Nephron (organoid): ENCODE measurements at regions not wholly inside any gene's neighbourhood (a gene's known extent, or its start where the extent isn't known, plus 50 kb on each side); places are given as distances from the start of the nearest gene placed in this dataset.
A peak's percentile ranks its signal among the peaks of the same experiment; 100 is the strongest.

Experiments used
- H3K27ac Mint-ChIP-seq, 3 experiments: 2 replicates each; pipeline ENCODE4 v1.8.0; 2020; ENCODE audit warnings: mixed read lengths in 3 of 3, mild to moderate bottlenecking in 2 of 3, moderate library complexity in 1 of 3
- H3K27me3 Mint-ChIP-seq: 2 replicates; pipeline ENCODE4 v1.8.0; 2021; ENCODE audit warnings: low read depth, mild to moderate bottlenecking, moderate library complexity, mixed read lengths
- H3K36me3 Mint-ChIP-seq: 2 replicates; pipeline ENCODE4 v1.8.0; 2020; ENCODE audit warnings: low read depth, mixed read lengths
- H3K4me1 Mint-ChIP-seq: 2 replicates; pipeline ENCODE4 v1.8.0; 2020; ENCODE audit warnings: mixed read lengths
- H3K4me3 Mint-ChIP-seq, 3 experiments: 2 replicates each; pipeline ENCODE4 v1.8.0; 2020; ENCODE audit warnings: mild to moderate bottlenecking in 3 of 3, mixed read lengths in 3 of 3, moderate library complexity in 2 of 3
- H3K9me3 Mint-ChIP-seq: 2 replicates; pipeline ENCODE4 v1.8.0; 2020; ENCODE audit warnings: mixed read lengths
- TF ChIP-seq, protein P1 (sequence below), 3 experiments: fragments of 200-600 bp; sonication (generic); IDR thresholded peaks; one replicate each; pipeline ENCODE4 v1.5.0; 2021; ENCODE audit warnings: antibody characterized with exemption in 3 of 3; ENCODE audit not compliant: unreplicated experiment in 3 of 3

DNA sequence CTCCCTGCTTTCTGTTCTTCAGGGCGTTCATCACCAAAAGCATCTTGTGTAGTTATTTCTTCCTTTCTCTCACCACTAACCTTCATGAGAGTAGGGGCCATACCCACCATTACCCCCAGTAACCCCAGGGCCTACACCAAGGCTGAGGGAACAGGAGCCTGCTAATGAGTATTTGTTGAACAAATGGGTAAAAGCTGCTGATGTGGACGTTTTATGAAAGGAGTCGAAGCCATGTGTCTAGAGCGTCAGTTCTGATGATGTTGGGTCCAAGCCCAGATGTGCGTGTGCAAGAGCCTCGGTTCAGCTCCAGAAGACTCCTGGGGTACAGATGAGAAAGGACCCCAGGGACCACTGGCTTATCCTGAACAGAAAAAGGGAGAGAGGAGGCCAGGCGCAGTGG lies 77.1 kb upstream of the TBC1D3K start:
- Mint-ChIP-seq H3K9me3 (no peaks in the 10 kb centered on the region), H3K4me1 (no peaks in the 10 kb centered on the region), H3K36me3 (no peaks in the 10 kb centered on the region), H3K27me3 (peaks cover 24% of the 10 kb centered on the region), H3K27ac (no peak overlapping the region), H3K4me3 (no peak overlapping the region)
- TF ChIP-seq, protein P1, sequence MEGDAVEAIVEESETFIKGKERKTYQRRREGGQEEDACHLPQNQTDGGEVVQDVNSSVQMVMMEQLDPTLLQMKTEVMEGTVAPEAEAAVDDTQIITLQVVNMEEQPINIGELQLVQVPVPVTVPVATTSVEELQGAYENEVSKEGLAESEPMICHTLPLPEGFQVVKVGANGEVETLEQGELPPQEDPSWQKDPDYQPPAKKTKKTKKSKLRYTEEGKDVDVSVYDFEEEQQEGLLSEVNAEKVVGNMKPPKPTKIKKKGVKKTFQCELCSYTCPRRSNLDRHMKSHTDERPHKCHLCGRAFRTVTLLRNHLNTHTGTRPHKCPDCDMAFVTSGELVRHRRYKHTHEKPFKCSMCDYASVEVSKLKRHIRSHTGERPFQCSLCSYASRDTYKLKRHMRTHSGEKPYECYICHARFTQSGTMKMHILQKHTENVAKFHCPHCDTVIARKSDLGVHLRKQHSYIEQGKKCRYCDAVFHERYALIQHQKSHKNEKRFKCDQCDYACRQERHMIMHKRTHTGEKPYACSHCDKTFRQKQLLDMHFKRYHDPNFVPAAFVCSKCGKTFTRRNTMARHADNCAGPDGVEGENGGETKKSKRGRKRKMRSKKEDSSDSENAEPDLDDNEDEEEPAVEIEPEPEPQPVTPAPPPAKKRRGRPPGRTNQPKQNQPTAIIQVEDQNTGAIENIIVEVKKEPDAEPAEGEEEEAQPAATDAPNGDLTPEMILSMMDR (IDR thresholded peaks at IDR 0.05; ENCODE audit: unreplicated experiment in 3 of 3): no peak

GRCh38 chr17:37844977-37845293 lies 79.3 kb upstream of the TBC1D3K start:
- H3K9me3 Mint-ChIP-seq: no peaks in the 10 kb centered on the region
- peak overlapping the region; percentile 38 to 61 (median 54) for H3K4me3 Mint-ChIP-seq
- H3K27me3 Mint-ChIP-seq: peaks cover 28% of the 10 kb centered on the region
- H3K36me3 Mint-ChIP-seq: no peaks in the 10 kb centered on the region
- peak overlapping the region in 1 of 3 experiments; percentile 38 for H3K27ac Mint-ChIP-seq
- no peaks in the 10 kb centered on the region for H3K4me1 Mint-ChIP-seq
- TF ChIP-seq, protein P1 (IDR thresholded peaks at IDR 0.05; ENCODE audit: unreplicated experiment in 3 of 3): no peak

- Mint-ChIP-seq H3K9me3 (no peaks in the 10 kb centered on the region), H3K4me1 (no peaks in the 10 kb centered on the region), H3K4me3 (peak overlapping the region; percentile 38 to 61 (median 54)), H3K27ac (peak overlapping the region in 1 of 3 experiments; percentile 38), H3K27me3 (peaks cover 24% of the 10 kb centered on the region), H3K36me3 (no peaks in the 10 kb centered on the region)
- TF ChIP-seq, protein P1 (IDR thresholded peaks at IDR 0.05; ENCODE audit: unreplicated experiment in 3 of 3): peak; percentile 64 to 78 (median 67)
Measured at GRCh38 chr17:37844158-37844976, 79.8 kb upstream of the TBC1D3K start.

DNA sequence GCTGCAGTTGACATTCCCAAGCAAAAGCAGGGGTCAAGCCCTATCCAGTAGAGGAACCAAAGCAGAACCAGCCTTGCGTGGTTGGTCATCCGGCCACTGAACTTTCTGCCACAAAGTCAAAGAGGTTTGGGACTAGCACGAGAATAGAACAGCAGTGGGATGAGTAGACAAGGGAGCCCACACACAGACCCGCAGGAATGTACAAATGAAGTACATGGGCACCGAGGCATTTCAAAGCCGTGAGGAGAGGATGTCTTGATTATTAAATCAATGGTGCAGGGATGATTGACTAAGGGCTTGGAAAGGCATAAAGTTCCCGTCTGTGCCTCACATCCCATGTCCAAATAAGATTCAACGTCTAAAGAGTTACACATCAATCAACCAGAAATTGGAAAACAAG lies 81.8 kb upstream of the TBC1D3K start:
- peak overlapping the region in 2 of 3 experiments; percentile 6 to 52 for H3K27ac Mint-ChIP-seq
- no peaks in the 10 kb centered on the region for H3K4me1 Mint-ChIP-seq
- no peaks in the 10 kb centered on the region for H3K36me3 Mint-ChIP-seq
- H3K9me3 Mint-ChIP-seq: no peaks in the 10 kb centered on the region
- peaks cover 24% of the 10 kb centered on the region for H3K27me3 Mint-ChIP-seq
- no peak overlapping the region for H3K4me3 Mint-ChIP-seq
- TF ChIP-seq, protein P1 (IDR thresholded peaks at IDR 0.05; ENCODE audit: unreplicated experiment in 3 of 3): no peak

DNA sequence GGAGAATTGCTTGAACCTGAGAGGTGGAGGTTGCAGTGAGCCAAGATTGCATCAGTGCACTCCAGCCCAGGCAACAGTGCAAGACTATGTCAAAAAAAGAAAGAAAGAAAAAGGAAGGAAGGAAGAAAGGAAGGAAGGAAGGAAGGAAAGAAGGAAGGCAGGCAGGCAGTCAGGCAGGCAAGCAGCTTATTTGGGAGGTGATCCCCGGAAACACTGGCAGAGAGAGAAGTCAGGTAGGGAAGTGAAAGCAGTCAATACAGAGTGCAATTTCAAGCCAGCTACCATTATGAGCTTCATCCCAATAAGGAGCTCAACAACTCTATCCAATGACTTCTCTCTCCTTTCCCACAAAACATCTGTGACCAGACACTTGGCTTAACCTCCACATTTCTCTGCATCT lies 83.0 kb upstream of the TBC1D3K start:
- Mint-ChIP-seq H3K27me3 (peaks cover 20% of the 10 kb centered on the region), H3K36me3 (no peaks in the 10 kb centered on the region), H3K4me1 (no peaks in the 10 kb centered on the region), H3K4me3 (no peak overlapping the region), H3K9me3 (no peaks in the 10 kb centered on the region), H3K27ac (peak overlapping the region in 1 of 3 experiments; percentile 55)
- TF ChIP-seq, protein P1 (IDR thresholded peaks at IDR 0.05; ENCODE audit: unreplicated experiment in 3 of 3): no peak

DNA sequence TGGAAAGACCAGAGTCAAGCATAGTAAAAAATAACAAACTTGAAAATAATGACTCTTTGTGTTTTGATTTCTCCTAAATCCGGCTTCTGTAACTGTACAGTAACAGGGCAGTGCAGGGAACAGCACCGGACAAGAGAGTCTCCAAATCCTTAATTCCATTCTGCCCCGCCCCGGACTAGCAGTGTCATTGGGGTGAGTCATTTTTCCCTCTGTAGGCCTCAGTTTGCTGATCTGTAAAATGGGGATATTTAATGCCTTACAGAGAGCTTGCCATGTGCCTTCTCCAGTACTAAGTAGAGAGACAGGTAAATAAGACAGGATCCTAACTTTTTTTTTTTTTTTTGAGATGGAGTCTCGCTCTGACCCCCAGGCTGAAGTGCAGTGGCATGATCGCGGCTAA lies 83.6 kb upstream of the TBC1D3K start:
- Mint-ChIP-seq H3K4me1 (no peaks in the 10 kb centered on the region), H3K4me3 (no peak overlapping the region), H3K9me3 (no peaks in the 10 kb centered on the region), H3K27ac (no peak overlapping the region), H3K36me3 (no peaks in the 10 kb centered on the region), H3K27me3 (peaks cover 14% of the 10 kb centered on the region)
- TF ChIP-seq, protein P1 (IDR thresholded peaks at IDR 0.05; ENCODE audit: unreplicated experiment in 3 of 3): no peak
